HuH-7 (cell line): ENCODE measurements at regions not wholly inside any gene's neighbourhood (a gene's known extent, or its start where the extent isn't known, plus 50 kb on each side); places are given as distances from the start of the nearest gene placed in this dataset.

Source experiments
- DNase-seq: peaks from one replicate; pipeline ENCODE4 v3.0.0; 2011; ENCODE audit warnings: low spot score

- DNase-seq, result no peak
These were observed 122.3 kb upstream of the RAI14 start for GRCh38 chr5:34533582-34534522.

- DNase-seq, result no peak
These were observed 121.5 kb upstream of the RAI14 start for GRCh38 chr5:34534523-34535103.

DNA sequence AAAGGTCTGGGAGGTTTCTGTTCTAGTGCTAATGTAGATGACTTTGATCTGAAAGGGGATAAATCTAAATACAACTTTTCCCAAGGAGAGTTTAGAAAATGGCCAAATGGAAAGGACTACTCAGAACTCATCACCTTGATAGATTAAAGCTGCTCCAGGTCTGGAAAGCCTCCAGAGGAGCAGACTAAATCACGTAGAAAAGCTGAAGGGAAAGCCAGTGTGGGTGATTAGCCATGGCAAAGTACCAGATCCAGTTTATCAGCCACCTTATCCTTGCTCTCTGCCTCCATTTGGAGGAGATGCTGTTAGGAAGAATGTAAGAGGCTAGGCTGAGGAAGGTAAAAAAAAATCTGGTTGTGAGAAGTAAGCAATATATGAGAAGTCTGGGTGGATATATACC is 120.7 kb upstream of the RAI14 start:
- DNase-seq, result no peak

GRCh38 chr5:34535944-34536623 is 120.0 kb upstream of the RAI14 start:
- DNase-seq, result no peak

DNA sequence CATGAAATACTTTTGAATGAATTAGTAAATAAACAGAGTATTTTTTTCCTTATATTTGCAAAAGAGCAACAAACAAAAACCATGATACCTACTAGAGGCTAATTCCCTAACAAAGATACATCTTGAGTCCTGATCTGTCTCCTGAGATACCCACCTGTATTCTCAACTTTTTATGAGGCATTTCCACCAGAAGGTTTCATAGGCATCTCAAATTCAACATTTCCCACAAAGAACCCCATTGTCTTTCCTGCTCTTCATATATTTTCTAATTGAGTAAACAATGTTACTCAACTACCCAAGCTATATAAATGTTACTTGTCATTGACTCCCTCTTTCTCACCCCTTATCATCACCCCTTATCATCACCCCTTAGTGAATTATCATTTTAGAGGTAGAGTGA is 119.4 kb upstream of the RAI14 start:
- DNase-seq, result no peak

DNA sequence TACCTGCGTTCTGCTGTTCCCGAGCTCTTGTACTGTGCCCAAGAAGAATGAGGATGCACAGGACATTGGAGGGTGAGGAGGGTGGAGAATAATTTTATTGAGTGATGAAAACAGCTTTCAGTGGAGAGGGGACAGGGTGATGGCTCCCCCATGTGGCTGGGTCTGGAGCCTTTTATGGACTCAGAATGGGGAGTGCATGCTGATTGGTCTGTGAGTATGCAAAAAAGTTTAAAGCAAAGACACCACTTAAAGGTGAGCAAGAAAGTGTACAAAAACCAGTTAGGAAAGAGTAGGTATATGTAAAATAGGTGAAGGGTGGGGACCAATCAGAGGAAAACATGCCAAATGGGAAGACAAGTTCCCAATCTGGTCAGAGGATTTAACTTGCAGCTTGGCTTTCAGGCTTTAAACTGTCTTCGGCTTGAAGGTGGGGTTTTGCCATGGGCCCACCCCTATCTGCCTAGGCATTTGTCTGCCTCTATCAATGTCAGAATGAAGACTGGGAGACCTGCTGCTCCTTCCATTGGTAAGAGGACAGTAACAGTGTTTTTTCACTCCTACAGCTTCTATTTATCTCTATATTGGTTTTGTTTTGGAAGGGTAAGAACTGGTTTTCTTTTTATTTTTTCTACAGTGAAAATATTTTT is 118.0 kb upstream of the RAI14 start:
- DNase-seq, result no peak

DNA sequence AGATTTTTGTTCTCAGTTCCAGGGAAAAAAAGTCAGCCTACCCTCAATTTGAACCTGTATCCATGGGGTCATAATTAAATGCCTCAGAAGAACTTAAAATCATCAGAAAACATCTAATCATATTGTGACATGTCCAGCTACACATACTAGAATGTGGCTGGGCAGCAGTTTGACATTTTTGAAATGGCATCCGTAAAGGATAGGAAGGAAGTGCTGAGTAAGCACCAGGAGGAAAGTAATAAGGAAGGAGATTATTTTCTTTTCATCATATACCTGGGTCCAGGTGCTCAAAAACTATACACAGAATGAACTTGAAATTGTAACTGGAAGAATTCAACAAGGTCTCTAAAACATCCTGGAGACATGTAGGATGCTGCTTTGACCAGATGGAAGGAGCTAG is 116.9 kb upstream of the RAI14 start:
- DNase-seq, result no peak

- DNase-seq, result no peak
These were observed 115.1 kb upstream of the RAI14 start for GRCh38 chr5:34541067-34541466.

DNA sequence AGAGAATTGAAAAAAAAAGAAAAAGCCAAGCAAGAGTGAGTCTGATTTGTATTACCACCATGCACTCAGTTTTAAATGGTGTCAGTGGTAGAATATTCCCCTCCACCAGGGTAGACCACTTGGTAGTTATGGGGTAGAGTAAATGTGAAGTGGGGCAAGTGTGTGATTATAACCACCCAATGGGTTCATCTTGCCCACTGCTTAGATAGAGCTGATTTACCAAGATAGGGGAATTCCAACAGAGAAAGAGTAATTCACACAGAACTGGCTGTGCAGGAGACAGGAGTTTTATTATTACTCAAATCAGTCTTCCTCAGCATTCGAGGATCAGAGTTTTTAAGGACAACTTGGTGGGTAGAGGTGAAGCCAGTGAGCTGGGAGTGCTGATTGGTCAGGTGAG is 113.3 kb upstream of the RAI14 start:
- DNase-seq, result no peak

DNA sequence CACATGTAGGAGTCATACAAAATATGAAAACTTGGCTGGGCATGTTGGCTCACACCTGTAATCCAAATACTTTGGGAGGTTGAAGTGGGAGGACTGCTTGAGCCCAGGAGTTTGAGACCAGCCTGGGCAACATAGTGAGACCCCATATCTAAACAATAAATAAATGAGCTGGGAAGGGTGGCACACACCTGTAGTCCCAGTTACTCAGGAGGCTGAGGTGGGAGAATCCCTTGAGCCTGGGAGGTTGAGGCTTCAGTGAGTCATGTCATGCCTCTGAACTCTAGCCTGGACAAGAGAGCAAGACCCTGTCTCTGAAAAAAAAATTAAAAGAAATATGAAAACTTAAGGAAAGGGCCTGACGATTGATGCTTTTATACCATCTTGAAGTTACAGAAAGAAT is 112.4 kb upstream of the RAI14 start:
- no peak for DNase-seq

- DNase-seq, result no peak
These were observed 111.7 kb upstream of the RAI14 start for GRCh38 chr5:34544403-34544802.

DNA sequence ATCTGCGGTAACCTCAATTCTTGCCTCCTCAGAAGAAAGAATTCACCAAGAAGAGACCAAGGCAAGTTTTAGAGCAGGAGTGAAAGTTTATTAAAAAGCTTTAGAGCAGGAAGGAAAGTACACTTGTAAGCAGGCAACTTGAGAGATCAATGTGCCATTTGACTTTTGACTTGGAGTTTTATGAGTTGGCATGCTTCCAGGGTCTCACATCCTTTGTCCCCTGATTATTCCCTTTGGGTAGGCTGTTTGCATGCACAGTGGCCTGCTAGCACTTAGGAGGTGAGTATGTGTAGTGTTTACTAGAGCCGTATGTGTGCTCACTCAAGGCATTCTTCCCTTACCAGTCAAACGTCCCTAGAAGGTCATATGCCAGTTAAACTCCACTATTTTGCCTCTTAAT is 111.0 kb upstream of the RAI14 start:
- DNase-seq, result no peak

GRCh38 chr5:34545626-34546025 is 110.5 kb upstream of the RAI14 start:
- no peak for DNase-seq

GRCh38 chr5:34547300-34548085 is 108.6 kb upstream of the RAI14 start:
- no peak for DNase-seq

DNA sequence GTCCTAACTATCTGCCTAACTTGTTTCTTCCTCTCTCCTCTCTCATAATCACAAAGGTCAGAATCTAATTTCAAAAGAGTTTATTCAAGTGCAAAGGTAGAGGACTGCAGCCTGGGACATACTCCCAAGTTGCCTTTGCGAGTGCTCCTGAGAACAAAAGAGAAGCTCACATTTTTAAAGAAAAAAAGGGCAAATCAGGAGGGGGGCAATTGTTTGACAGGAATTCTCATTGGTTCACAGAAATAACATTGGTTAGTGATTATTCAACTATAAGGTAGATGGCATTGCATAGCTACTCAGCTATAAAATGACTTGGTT is 108.1 kb upstream of the RAI14 start:
- DNase-seq, result no peak

- no peak for DNase-seq
These were observed 105.9 kb upstream of the RAI14 start for GRCh38 chr5:34550247-34550646.

DNA sequence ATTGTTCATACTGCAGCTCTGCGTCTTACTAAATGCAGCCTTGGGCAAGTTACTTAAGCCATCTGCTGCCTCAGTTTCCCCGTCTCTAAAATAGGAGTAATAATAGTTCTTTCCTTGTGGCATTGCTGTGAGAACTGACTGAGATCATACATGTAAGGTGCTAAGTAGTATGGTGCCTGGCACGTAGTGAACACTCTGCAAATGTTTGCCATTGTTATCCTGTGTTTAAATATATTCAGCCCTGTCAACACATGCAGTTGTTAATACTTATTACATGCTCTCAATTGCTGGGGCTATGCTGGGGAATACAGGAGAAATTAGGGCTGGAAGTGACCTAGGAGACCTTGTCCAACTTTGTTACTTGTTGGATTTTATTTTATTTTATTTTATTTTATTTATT is 105.2 kb upstream of the RAI14 start:
- DNase-seq, result no peak

DNA sequence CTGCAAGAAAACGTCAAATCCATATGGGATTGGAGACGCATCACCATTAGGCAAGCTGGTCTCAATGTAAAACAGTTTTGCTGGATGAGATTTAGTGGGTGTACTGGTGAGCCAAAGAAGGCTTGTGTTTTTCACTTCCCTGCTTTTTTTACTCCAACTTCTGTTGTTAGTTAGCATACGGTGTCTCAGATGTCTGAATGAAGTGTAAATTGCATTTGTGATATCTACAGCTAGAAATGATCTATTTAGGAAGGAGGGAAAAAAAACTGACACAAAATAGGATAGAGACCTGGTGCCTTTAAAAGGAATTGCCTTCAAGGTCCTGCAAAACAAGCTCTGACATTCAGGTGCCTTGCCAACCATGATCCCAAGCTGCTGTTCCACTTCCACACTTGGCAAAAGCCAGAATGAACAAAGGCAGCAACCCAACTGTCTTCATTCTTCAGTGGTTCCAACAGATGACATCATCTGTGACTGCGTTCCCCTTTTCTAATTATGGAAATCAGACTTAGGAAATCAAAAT is 104.2 kb upstream of the RAI14 start:
- no peak for DNase-seq

DNA sequence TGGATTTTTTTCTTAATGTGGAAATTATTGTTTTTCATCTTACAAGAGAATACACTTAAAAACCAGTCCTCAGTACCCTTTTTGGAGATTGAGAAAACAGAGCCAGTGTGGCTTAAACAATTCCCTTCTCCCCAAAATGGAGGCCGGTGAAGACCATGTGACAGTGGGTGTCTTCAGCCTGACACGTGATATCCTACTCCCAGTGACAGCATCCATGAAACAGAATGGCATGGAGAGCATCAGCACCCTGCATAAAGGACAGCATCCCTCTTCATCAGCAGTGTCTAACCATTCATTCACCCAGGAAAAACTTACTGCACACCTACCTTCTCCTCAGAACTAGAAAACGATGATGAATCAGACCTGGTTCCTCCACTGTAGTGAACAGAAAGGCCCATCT is 103.4 kb upstream of the RAI14 start:
- DNase-seq, result no peak

GRCh38 chr5:34553581-34553980 is 102.5 kb upstream of the RAI14 start:
- no peak for DNase-seq

- DNase-seq, result no peak
These were observed 101.5 kb upstream of the RAI14 start for GRCh38 chr5:34554641-34555040.
